ENCODE measurements at regions not wholly inside any gene's neighbourhood (a gene's known extent, or its start where the extent isn't known, plus 50 kb on each side); places are given as distances from the start of the nearest gene placed in this dataset.
"Not testable (repeated sequence)": the region's sequence is repeated elsewhere in the genome, so short reads cannot be mapped to it uniquely, and the experiment has no call there.

GRCh38 chr7:159210581-159211235 is 66.0 kb upstream of the VIPR2 start:
- no peak for DNase-seq (ENCODE audit: low read depth in 4 of 4, low spot score in 1 of 4)

GRCh38 chr7:159209429-159209828 is 64.8 kb upstream of the VIPR2 start:
- DNase-seq (ENCODE audit: low read depth in 4 of 4, low spot score in 1 of 4): no peak

GRCh38 chr7:159207951-159208350 is 63.3 kb upstream of the VIPR2 start:
- DNase-seq (ENCODE audit: low read depth in 4 of 4, low spot score in 1 of 4): no peak

- DNase-seq (ENCODE audit: low read depth in 4 of 4, low spot score in 1 of 4): no peak
These were observed 62.7 kb upstream of the VIPR2 start for GRCh38 chr7:159207393-159207792.

- DNase-seq (ENCODE audit: low read depth in 4 of 4, low spot score in 1 of 4): no peak
These were observed 61.2 kb upstream of the VIPR2 start for GRCh38 chr7:159205833-159206232.

- DNase-seq (ENCODE audit: low read depth in 4 of 4, low spot score in 1 of 4): no peak
These were observed 60.0 kb upstream of the VIPR2 start for GRCh38 chr7:159204664-159205063.

GRCh38 chr7:159203253-159203652 is 58.6 kb upstream of the VIPR2 start:
- DNase-seq (ENCODE audit: low read depth in 4 of 4, low spot score in 1 of 4): not testable (repeated sequence)

GRCh38 chr7:159201722-159202330 is 57.2 kb upstream of the VIPR2 start:
- no peak for DNase-seq (ENCODE audit: low read depth in 4 of 4, low spot score in 1 of 4)

GRCh38 chr7:159200421-159200820 is 55.8 kb upstream of the VIPR2 start:
- no peak for DNase-seq (ENCODE audit: low read depth in 4 of 4, low spot score in 1 of 4)

GRCh38 chr7:159198016-159198724 is 53.5 kb upstream of the VIPR2 start:
- DNase-seq (ENCODE audit: low read depth in 4 of 4, low spot score in 1 of 4): no peak

- DNase-seq (ENCODE audit: low read depth in 4 of 4, low spot score in 1 of 4): peak in 1 of 4 experiments; percentile 6
These were observed 52.7 kb upstream of the VIPR2 start for GRCh38 chr7:159197066-159197975.

GRCh38 chr7:159196584-159196983 is 51.9 kb upstream of the VIPR2 start:
- DNase-seq (ENCODE audit: low read depth in 4 of 4, low spot score in 1 of 4): no peak

GRCh38 chr7:159195946-159196345 is 51.3 kb upstream of the VIPR2 start:
- DNase-seq (ENCODE audit: low read depth in 4 of 4, low spot score in 1 of 4): no peak
